ENCODE measurements at regions not wholly inside any gene's neighbourhood (a gene's known extent, or its start where the extent isn't known, plus 50 kb on each side); places are given as distances from the start of the nearest gene placed in this dataset.

- H3K79me2 ChIP-seq (ENCODE audit: insufficient read depth, low read length), result no peaks in the 10 kb centered on the region
- ChIA-PET CTCF (ENCODE audit: low intra/inter-chr PET ratio, low total read pairs) (no interaction called here), POLR2A (no interaction called here)
- no peaks in the 10 kb centered on the region for H3K36me3 ChIP-seq (replicated peaks in 1 of 2; ENCODE audit: control insufficient read depth in 1 of 2, insufficient read depth in 2 of 2, low read length in 2 of 2)
- no TSS peak for BruUV-seq (replicated peaks)
- in situ Hi-C loops (cut with HindIII; ENCODE audit: extremely low pct_ligation_motif_present, low pct_unique_long_range_greater_than_20kb), result no loop called here
- H2AFZ ChIP-seq (ENCODE audit: low read length), result no peak overlapping the region
- no peak for ATAC-seq
- no peak overlapping the region for H3K4me2 ChIP-seq (ENCODE audit: low read depth, low read length)
- DNase-seq (ENCODE audit: low spot score), result no peak
- intact Hi-C loops (cut with micrococcal nuclease; ENCODE audit: unreplicated experiment), result no loop called here
- FAIRE-seq, result no peak
- no peak overlapping the region for H3K27ac ChIP-seq (ENCODE audit: extremely low read length, insufficient read depth, low read length)
- no peak overlapping the region for H3K9ac ChIP-seq (ENCODE audit: insufficient read depth, low read depth, low read length)
- no peaks in the 10 kb centered on the region for H4K20me1 ChIP-seq (ENCODE audit: insufficient read depth, low read length)
- no peaks in the 10 kb centered on the region for H3K4me1 ChIP-seq (ENCODE audit: insufficient read depth, low read length)
- no peak overlapping the region for H3K4me3 ChIP-seq (replicated peaks in 1 of 3; ENCODE audit: insufficient read depth in 1 of 3, low read depth in 2 of 3, low read length in 3 of 3)
- H3K27me3 ChIP-seq (ENCODE audit: control insufficient read depth in 1 of 2, insufficient read depth in 2 of 2, low read length in 2 of 2), result peaks cover 0 to 4% of the 10 kb centered on the region in 2 experiments; a peak in 1 of 5 replicates
- 85% methylated on average over 18 of the region's 30 CpGs for WGBS (ENCODE audit: low lambda C conversion rate)
- H3K9me3 ChIP-seq (ENCODE audit: low read length), result no peaks in the 10 kb centered on the region
- no peak for TF ChIP-seq ZHX1 (CRISPR knock-in tag; IDR thresholded peaks at IDR 0.05; ENCODE audit: low read depth)
- TF ChIP-seq ETV5 (CRISPR knock-in tag; IDR thresholded peaks at IDR 0.05; ENCODE audit: borderline replicate concordance), result no peak
- TF ChIP-seq CBX5 (CRISPR knock-in tag; IDR thresholded peaks at IDR 0.05; ENCODE audit: borderline replicate concordance), result no peak
- TF ChIP-seq ZNF441 (CRISPR knock-in tag; IDR thresholded peaks at IDR 0.05; ENCODE audit: borderline replicate concordance), result no peak
- no peak for TF ChIP-seq CREB1 (IDR thresholded peaks at IDR 0.05)
- TF ChIP-seq CREB1 (CRISPR knock-in tag; IDR thresholded peaks at IDR 0.05), result no peak
- TF ChIP-seq TBP (CRISPR knock-in tag; IDR thresholded peaks at IDR 0.05), result no peak
- no peak for TF ChIP-seq ZNF318 (CRISPR knock-in tag; IDR thresholded peaks at IDR 0.05)
- no peak for TF ChIP-seq ZFP36 (IDR thresholded peaks at IDR 0.05; ENCODE audit: borderline replicate concordance, low read depth, low read length, partially characterized antibody)
- no peak for TF ChIP-seq PHF21A (CRISPR knock-in tag; IDR thresholded peaks at IDR 0.05)
- no peak for TF ChIP-seq TAF1 (CRISPR knock-in tag; IDR thresholded peaks at IDR 0.05)
- no peak for TF ChIP-seq ZNF558 (CRISPR knock-in tag; IDR thresholded peaks at IDR 0.05; ENCODE audit: borderline replicate concordance)
- TF ChIP-seq KLF6 (CRISPR knock-in tag; IDR thresholded peaks at IDR 0.05), result no peak
- TF ChIP-seq ZBTB38 (CRISPR knock-in tag; IDR thresholded peaks at IDR 0.05), result no peak
- no peak for TF ChIP-seq PAF1 (CRISPR knock-in tag; IDR thresholded peaks at IDR 0.05)
- no peak for TF ChIP-seq PHF8 (CRISPR knock-in tag; IDR thresholded peaks at IDR 0.05)
These were observed 85.4 kb upstream of the IGFBP7 start for GRCh38 chr4:57195622-57196021.

All from HepG2 (cell line).